ENCODE measurements at regions not wholly inside any gene's neighbourhood (a gene's known extent, or its start where the extent isn't known, plus 50 kb on each side); places are given as distances from the start of the nearest gene placed in this dataset.

GRCh38 chr15:66905954-66906353 lies 159.4 kb upstream of the SMAD3 start:
- TF ChIP-seq CTCF (conservative IDR thresholded peaks at IDR 0.05 in 1 of 2, IDR thresholded peaks at IDR 0.05 in 1 of 2; ENCODE audit: extremely low read depth in 1 of 2, insufficient read depth in 1 of 2, low read depth in 1 of 2, low read length in 2 of 2) (no peak), EZH2 (IDR thresholded peaks at IDR 0.05; ENCODE audit: borderline replicate concordance, low read length) (no peak)

Measured in mammary epithelial cell (primary cell).